ENCODE measurements at regions not wholly inside any gene's neighbourhood (a gene's known extent, or its start where the extent isn't known, plus 50 kb on each side); places are given as distances from the start of the nearest gene placed in this dataset.
"Not testable (repeated sequence)": the region's sequence is repeated elsewhere in the genome, so short reads cannot be mapped to it uniquely, and the experiment has no call there.

DNA sequence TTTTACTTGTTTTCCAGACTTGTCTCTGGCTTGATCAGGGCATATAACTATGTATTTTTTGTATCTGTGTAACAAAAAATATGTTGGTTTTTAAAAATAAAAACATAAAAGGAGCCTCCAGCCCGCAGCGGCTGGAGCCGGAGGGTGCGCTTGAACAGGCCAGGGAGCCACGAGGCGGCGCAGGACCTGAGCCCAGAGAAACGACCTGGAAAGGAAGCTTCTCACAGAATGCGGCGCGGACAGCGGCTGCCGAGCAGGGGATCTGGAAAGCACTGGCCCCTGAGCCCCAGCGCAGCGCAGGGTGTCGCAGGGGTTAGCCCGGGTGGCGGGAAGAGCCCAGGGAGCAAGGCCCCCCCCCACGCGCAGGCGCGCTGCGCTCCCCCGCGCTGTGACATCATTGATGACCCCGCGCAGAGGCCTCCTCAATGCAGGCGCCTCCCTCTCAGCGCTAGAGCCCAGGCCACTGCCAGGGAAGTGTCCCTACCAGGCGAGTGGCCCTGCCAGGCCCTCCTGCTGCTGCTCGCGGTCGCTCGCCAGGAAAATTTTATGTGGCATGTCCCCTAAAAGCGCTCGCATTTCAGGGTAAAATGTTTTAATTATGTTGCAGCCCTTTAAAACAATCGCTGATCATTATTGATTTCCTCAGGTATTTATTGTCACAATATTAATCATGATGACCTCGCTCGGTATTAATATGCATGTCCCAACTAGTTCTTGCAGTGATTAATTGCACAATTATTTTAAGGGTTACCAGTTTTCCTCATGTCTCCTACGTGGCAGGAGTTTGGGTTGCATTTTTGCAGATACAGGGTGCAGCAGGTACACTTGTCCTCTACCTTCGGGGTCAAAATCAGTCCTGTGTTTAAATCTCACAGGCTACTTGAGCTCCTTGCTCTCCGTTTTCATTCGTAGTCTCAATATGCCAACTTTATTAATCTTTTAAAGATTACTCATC lies 134.2 kb downstream of the USP22 start:
- FAIRE-seq = peak; percentile 60
- peak; percentile 85 for DNase-seq (ENCODE audit: insufficient read length, low spot score)

DNA sequence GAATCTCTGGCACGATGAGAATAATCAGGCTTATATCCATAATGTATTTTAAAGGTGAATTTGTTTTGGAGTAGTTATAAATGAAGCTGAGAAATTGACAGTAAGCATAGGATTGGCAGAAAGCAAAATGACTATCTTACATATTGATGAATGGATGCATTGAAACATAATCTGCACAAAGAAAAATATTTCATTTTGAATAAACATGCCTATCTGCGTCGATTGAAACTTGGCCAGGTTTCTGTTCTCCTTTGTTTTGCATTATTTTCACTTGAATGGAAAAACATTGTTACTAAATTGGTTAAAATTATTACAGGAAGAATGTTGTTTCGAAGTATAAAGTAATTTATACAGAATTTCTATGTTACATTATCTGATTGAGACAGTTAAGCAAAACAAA lies 128.2 kb downstream of the USP22 start:
- FAIRE-seq = no peak
- no peak for DNase-seq (ENCODE audit: insufficient read length, low spot score)
- no peak for TF ChIP-seq POLR2A (IDR thresholded peaks at IDR 0.05; ENCODE audit: low read depth, low read length)

More for the DNA sequence above, 134.2 kb downstream of the USP22 start:
- peak; percentile 62 for TF ChIP-seq POLR2A (IDR thresholded peaks at IDR 0.05; ENCODE audit: low read depth, low read length)

GRCh38 chr17:20916383-20916782 lies 126.4 kb downstream of the USP22 start:
- no peak for DNase-seq (ENCODE audit: insufficient read length, low spot score)
- TF ChIP-seq POLR2A (IDR thresholded peaks at IDR 0.05; ENCODE audit: low read depth, low read length) = no peak
- FAIRE-seq = no peak

GRCh38 chr17:20917610-20918306 lies 125.1 kb downstream of the USP22 start:
- not testable (repeated sequence) for DNase-seq (ENCODE audit: insufficient read length, low spot score); FAIRE-seq

DNA sequence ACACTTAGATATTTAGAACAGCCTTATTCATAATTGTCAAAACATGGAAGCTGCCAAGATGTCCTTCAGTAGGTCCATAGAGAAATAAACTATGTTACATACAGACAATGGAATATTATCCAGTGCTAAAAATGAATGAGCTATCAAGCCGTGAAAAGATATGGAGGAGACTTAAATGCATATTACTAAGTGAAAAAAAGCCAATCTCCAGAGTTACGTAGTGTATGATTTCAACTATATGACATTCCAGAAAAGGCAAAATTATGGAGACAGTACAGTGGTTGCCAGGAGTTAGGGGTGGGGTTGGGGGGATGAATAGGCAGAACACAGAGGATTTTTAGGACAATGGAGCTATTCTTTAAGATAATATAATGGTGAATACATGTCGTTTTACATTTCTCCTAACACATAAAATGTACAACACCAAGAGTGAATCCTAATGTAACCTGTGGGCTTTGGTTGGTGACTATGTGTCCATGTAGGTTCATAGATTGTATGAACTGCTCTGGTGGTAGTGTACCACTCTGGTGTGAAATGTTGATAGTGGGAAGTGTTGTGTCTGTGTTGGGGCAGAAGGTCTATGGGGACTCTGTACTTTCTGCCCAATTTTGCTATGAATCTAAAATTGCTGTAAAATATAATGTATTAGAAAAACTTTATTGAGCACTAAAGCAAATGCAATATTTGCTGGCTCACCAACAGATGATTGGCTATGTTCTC lies 122.6 kb downstream of the USP22 start:
- no peak for TF ChIP-seq POLR2A (IDR thresholded peaks at IDR 0.05; ENCODE audit: low read depth, low read length)
- DNase-seq (ENCODE audit: insufficient read length, low spot score) (no peak), FAIRE-seq (no peak)

DNA sequence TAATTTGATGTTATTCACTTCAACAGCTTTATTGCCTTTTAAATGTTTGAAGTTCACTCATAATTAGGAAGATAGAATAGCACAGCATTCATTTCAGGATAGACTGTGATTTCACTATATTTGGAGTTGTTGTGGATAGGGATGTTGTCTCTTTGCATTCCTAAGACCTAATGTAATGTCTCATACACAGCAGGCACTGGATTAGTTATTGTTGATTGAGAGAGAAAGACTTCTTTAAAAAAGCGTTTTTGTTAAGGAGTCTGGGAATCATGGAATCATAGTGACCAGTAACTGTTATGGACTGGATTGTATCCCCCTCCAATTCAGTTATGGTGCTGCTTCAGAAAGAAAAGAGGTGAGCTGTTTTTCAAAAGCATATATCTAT lies 122.0 kb downstream of the USP22 start:
- no peak for TF ChIP-seq POLR2A (IDR thresholded peaks at IDR 0.05; ENCODE audit: low read depth, low read length)
- peak; percentile 73 for FAIRE-seq
- no peak for DNase-seq (ENCODE audit: insufficient read length, low spot score)

- peak; percentile 22 for DNase-seq (ENCODE audit: insufficient read length, low spot score)
- TF ChIP-seq POLR2A (IDR thresholded peaks at IDR 0.05; ENCODE audit: low read depth, low read length) = no peak
- FAIRE-seq = peak; percentile 94
These were observed 120.6 kb downstream of the USP22 start for GRCh38 chr17:20922128-20922670.

- DNase-seq (ENCODE audit: insufficient read length, low spot score) = no peak
- TF ChIP-seq POLR2A (IDR thresholded peaks at IDR 0.05; ENCODE audit: low read depth, low read length) = no peak
- peak; percentile 45 for FAIRE-seq
These were observed 118.5 kb downstream of the USP22 start for GRCh38 chr17:20924306-20924705.

GRCh38 chr17:20925091-20925490 lies 117.7 kb downstream of the USP22 start:
- FAIRE-seq = no peak

GRCh38 chr17:20925954-20926353 lies 116.9 kb downstream of the USP22 start:
- FAIRE-seq = no peak
- no peak for TF ChIP-seq POLR2A (IDR thresholded peaks at IDR 0.05; ENCODE audit: low read depth, low read length)
- no peak for DNase-seq (ENCODE audit: insufficient read length, low spot score)

More at GRCh38 chr17:20925091-20925490, 117.7 kb downstream of the USP22 start:
- TF ChIP-seq POLR2A (IDR thresholded peaks at IDR 0.05; ENCODE audit: low read depth, low read length) = no peak
- no peak for DNase-seq (ENCODE audit: insufficient read length, low spot score)

DNA sequence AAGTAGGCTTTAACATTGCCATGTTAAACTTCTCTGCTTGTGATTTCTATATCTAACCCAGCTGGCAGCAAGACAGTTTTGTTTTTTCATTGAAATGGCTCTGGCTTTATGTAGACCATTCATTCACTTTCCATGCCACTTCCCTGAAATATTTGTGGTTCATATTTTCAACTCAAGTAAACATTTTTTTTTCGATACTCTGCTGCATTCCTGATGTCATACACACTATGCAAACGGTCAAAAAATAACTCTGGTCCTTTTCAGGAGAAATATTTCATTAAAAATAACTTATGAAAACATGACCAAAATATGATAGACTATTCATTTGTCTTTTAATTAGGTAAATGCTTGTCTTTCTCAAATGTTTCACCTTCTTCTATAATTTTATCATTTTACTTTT lies 116.3 kb downstream of the USP22 start:
- no peak for DNase-seq (ENCODE audit: insufficient read length, low spot score)
- peak; percentile 64 for FAIRE-seq
- TF ChIP-seq POLR2A (IDR thresholded peaks at IDR 0.05; ENCODE audit: low read depth, low read length) = no peak

DNA sequence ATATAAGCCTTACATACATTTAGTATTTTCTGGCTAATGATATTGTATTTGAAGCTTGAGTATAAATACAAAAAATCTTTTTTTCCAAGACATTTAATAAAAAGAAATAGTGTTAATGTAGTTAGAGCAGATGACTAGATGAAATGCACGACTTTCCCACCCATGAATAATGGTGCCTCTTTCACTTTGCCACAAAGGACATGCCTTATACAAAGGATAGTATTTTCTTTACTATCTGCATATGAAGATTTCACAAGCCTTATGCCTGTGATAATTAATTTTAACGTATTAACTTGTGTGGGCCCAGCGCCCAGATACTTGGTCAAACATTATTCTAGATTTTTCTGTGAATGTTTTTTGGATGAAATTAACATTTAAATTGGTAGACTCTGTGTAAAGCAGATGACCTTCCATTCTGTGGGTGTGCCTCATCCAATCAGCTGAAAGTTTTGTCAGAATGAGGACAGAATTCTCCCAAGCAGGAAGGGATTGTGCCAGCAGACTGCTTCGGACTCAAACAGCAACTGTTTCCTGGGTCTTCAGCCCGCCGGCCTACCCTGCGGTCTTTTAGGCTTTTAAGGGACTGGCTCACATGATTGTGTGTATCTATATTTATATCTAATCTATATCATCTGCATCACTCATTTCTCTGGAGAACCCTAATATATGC lies 115.4 kb downstream of the USP22 start:
- FAIRE-seq (no peak), DNase-seq (ENCODE audit: insufficient read length, low spot score) (no peak)
- no peak for TF ChIP-seq POLR2A (IDR thresholded peaks at IDR 0.05; ENCODE audit: low read depth, low read length)

DNA sequence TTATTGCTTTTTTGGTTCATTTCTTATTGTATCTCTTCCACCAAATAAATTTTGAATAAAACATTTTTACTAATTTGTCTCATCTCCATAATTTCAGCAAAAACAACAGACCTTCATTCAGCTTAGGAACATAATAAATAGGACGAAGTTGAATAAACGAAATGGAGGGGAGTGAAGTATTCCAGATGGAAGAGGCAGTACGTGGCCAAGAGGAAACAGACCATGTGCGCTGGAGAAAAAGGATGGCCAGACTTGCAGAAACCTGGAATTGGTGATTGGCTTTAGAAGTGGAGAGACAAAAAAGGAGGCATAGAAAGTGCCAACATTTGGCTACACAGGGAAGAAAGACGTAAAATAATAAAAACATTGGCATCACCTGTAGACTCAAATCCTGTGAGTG lies 113.5 kb downstream of the USP22 start:
- DNase-seq (ENCODE audit: insufficient read length, low spot score) (no peak), FAIRE-seq (peak; percentile 43)
- TF ChIP-seq POLR2A (IDR thresholded peaks at IDR 0.05; ENCODE audit: low read depth, low read length) = no peak
